Tibial artery (tissue), 4 donors: ENCODE measurements at regions not wholly inside any gene's neighbourhood (a gene's known extent, or its start where the extent isn't known, plus 50 kb on each side); places are given as distances from the start of the nearest gene placed in this dataset.

Source experiments
- DNase-seq, 2 donors: peaks; one replicate each; pipeline ENCODE4 v3.0.0-alpha.2; 2019
- H3K27ac ChIP-seq, 2 donors: fragments of 200-600 bp; sonication (generic) in 1 of 2; 1 replicate in 1 of 2; 2 replicates in 1 of 2; pipeline ENCODE4 v1.5.1; 2018 to 2019; ENCODE audit warnings: mild to moderate bottlenecking in 1 of 2
- H3K27me3 ChIP-seq, 2 donors: fragments of 200-600 bp; sonication (generic) in 1 of 2; one replicate each; pipeline versions ENCODE4 v1.5.1 to v1.6.0; 2016 to 2019
- H3K36me3 ChIP-seq, 3 donors: fragments of 200-600 bp; sonication (generic) in 2 of 3; one replicate each; pipeline ENCODE4 v1.5.1; 2016 to 2019; ENCODE audit warnings: mild to moderate bottlenecking in 2 of 3
- H3K4me1 ChIP-seq, 4 donors: fragments of 200-600 bp; sonication (generic) in 2 of 4; 1 replicate in 3 of 4; 2 replicates in 1 of 4; pipeline ENCODE4 v1.5.1; 2016 to 2019
- H3K4me3 ChIP-seq, 2 donors: fragments of 200-600 bp; sonication (generic) in 1 of 2; 1 replicate in 1 of 2; 2 replicates in 1 of 2; pipeline ENCODE4 v1.5.1; 2018 to 2019; ENCODE audit warnings: mild to moderate bottlenecking in 2 of 2
- H3K9me3 ChIP-seq, 3 donors: fragments of 200-600 bp; sonication (generic) in 1 of 3; one replicate each; pipeline ENCODE4 v1.5.1; 2016 to 2019
- CTCF ChIP-seq, 2 experiments: fragments of 200-600 bp in 1 of 2; fragments of 450-650 bp in 1 of 2; IDR thresholded peaks; one replicate each; pipeline ENCODE4 v1.5.1; 2017 to 2019; ENCODE audit warnings: antibody characterized with exemption in 2 of 2, mild to moderate bottlenecking in 1 of 2, moderate library complexity in 1 of 2
- intact Hi-C: fragments of 100-400 bp; cut with DNase I; formaldehyde crosslinking; loops from one replicate; pipeline ENCODE4 v1.15.0; 2023; ENCODE audit warnings: low total_unique reads

- no peaks in the 10 kb centered on the region for H3K9me3 ChIP-seq
- no peaks in the 10 kb centered on the region for H3K27me3 ChIP-seq
- intact Hi-C loops, result no loop called here
- DNase-seq, result no peak
- H3K4me3 ChIP-seq, result no peak overlapping the region
- TF ChIP-seq CTCF (IDR thresholded peaks at IDR 0.05), result no peak
- H3K4me1 ChIP-seq, result no peaks in the 10 kb centered on the region
- H3K27ac ChIP-seq, result no peak overlapping the region
- no peaks in the 10 kb centered on the region for H3K36me3 ChIP-seq
Measured at GRCh38 chr22:47715866-47716578, 953.6 kb downstream of the TBC1D22A start.

- Histone ChIP-seq H3K4me3 (no peak overlapping the region), H3K27me3 (no peaks in the 10 kb centered on the region), H3K27ac (no peak overlapping the region), H3K4me1 (no peaks in the 10 kb centered on the region), H3K36me3 (no peaks in the 10 kb centered on the region), H3K9me3 (no peaks in the 10 kb centered on the region)
- intact Hi-C loops, result no loop called here
- no peak for TF ChIP-seq CTCF (IDR thresholded peaks at IDR 0.05)
- no peak for DNase-seq
Measured at GRCh38 chr22:47713941-47714340, 951.5 kb downstream of the TBC1D22A start.

GRCh38 chr22:47710135-47710534 is 947.7 kb downstream of the TBC1D22A start:
- no peak for DNase-seq
- no peak for TF ChIP-seq CTCF (IDR thresholded peaks at IDR 0.05)
- Histone ChIP-seq H3K27me3 (no peaks in the 10 kb centered on the region), H3K9me3 (no peaks in the 10 kb centered on the region), H3K4me3 (no peak overlapping the region), H3K36me3 (no peaks in the 10 kb centered on the region), H3K4me1 (no peaks in the 10 kb centered on the region), H3K27ac (no peak overlapping the region)
- intact Hi-C loops, result no loop called here

GRCh38 chr22:47705350-47705749 is 942.9 kb downstream of the TBC1D22A start:
- Histone ChIP-seq H3K9me3 (no peaks in the 10 kb centered on the region), H3K36me3 (no peaks in the 10 kb centered on the region), H3K4me1 (no peaks in the 10 kb centered on the region), H3K27ac (no peak overlapping the region), H3K4me3 (no peak overlapping the region), H3K27me3 (no peaks in the 10 kb centered on the region)
- intact Hi-C loops, result no loop called here
- TF ChIP-seq CTCF (IDR thresholded peaks at IDR 0.05), result no peak
- no peak for DNase-seq

- H3K9me3 ChIP-seq, result no peaks in the 10 kb centered on the region
Measured at GRCh38 chr22:47698906-47699305, 936.5 kb downstream of the TBC1D22A start.

More at GRCh38 chr22:47698906-47699305, 936.5 kb downstream of the TBC1D22A start:
- DNase-seq, result no peak
- H3K36me3 ChIP-seq, result no peaks in the 10 kb centered on the region
- no peak for TF ChIP-seq CTCF (IDR thresholded peaks at IDR 0.05)
- intact Hi-C loops, result no loop called here
- no peak overlapping the region for H3K4me3 ChIP-seq
- H3K4me1 ChIP-seq, result no peaks in the 10 kb centered on the region
- no peak overlapping the region for H3K27ac ChIP-seq
- no peaks in the 10 kb centered on the region for H3K27me3 ChIP-seq
